GM12878 (cell line): ENCODE measurements at regions not wholly inside any gene's neighbourhood (a gene's known extent, or its start where the extent isn't known, plus 50 kb on each side); places are given as distances from the start of the nearest gene placed in this dataset.
"Not testable (repeated sequence)": the region's sequence is repeated elsewhere in the genome, so short reads cannot be mapped to it uniquely, and the experiment has no call there.

Source experiments
- ATAC-seq: fragments of 200-7000 bp; cut with Tn5 transposase; 3 replicates; pipeline ENCODE4 v1.9.1; 2020; ENCODE audit warnings: mild to moderate bottlenecking, moderate library complexity
- BruUV-seq: library from RNA; stranded (reverse); fragments of 400-500 nt; replicated peaks from 2 replicates; lab custom pipeline; 2021; lab: Mats Ljungman, UMichigan
- CTCF ChIA-PET: fragments of 300-600 bp; sonication (Branson Sonifier 250); formaldehyde crosslinking; extraction: SDS; loops from one replicate; lab custom pipeline; 2021; ENCODE audit warnings: inconsistent platforms; lab: Yijun Ruan, JAX
- POLR2A ChIA-PET: fragments of 350-600 bp; formaldehyde crosslinking; extraction: SDS; loops from one replicate; lab custom pipeline; 2021; ENCODE audit warnings: inconsistent platforms; lab: Charles Lee
- RAD21 ChIA-PET: fragments of 300-600 bp; sonication (Branson Sonifier 250); formaldehyde crosslinking; loops from one replicate; lab custom pipeline; 2023; ENCODE audit warnings: antibody characterized with exemption; ENCODE audit not compliant: unreplicated experiment; lab: Charles Lee
- SMC1A ChIA-PET: fragments of 300-600 bp; sonication (Branson Sonifier 250); formaldehyde crosslinking; loops from one replicate; lab custom pipeline; 2023; ENCODE audit not compliant: unreplicated experiment, uncharacterized antibody; lab: Charles Lee
- DNase-seq: peaks from one replicate; pipeline ENCODE4 v3.0.0-alpha.2; 2011; ENCODE audit warnings: low read depth, low spot score
- FAIRE-seq: peaks from 3 replicates; lab custom pipeline; 2011; peaks lifted over from hg19 to GRCh38; lab: Jason Lieb, UNC
- H2AFZ ChIP-seq: 2 replicates; pipeline ENCODE4 v1.6.0; 2011; ENCODE audit warnings: low read depth, low read length, control low read depth; ENCODE audit not compliant: control insufficient read depth
- H3K27ac ChIP-seq: 2 replicates; pipeline ENCODE4 v1.5.1; 2011; ENCODE audit warnings: control low read depth; ENCODE audit not compliant: control insufficient read depth, insufficient read depth
- H3K27me3 ChIP-seq, 2 experiments: replicated peaks in 1 of 2; 2 replicates each; pipeline versions ENCODE4 v1.6.0 to v1.6.1; 2011; ENCODE audit warnings: low read length in 1 of 2; ENCODE audit not compliant: control insufficient read depth in 2 of 2, insufficient read depth in 2 of 2
- H3K36me3 ChIP-seq, 2 experiments: 2 replicates each; pipeline ENCODE4 v1.5.1; 2011; ENCODE audit warnings: low read length in 1 of 2; ENCODE audit not compliant: control insufficient read depth in 2 of 2, insufficient read depth in 2 of 2
- H3K4me1 ChIP-seq: 2 replicates; pipeline ENCODE4 v1.6.1; 2011; ENCODE audit warnings: mild to moderate bottlenecking, low read length, moderate library complexity, mixed read lengths; ENCODE audit not compliant: control insufficient read depth, insufficient read depth
- H3K4me2 ChIP-seq: 2 replicates; pipeline ENCODE4 v1.6.0; 2011; ENCODE audit warnings: control low read depth; ENCODE audit not compliant: control insufficient read depth, insufficient read depth
- H3K4me3 ChIP-seq: fragments of 200-600 bp; sonication (generic); 2 replicates; pipeline ENCODE4 v1.5.1; 2016
- H3K79me2 ChIP-seq: 2 replicates; pipeline ENCODE4 v1.6.0; 2011; ENCODE audit warnings: low read length; ENCODE audit not compliant: control insufficient read depth, insufficient read depth
- H3K9ac ChIP-seq: 2 replicates; pipeline ENCODE4 v1.8.0; 2011; ENCODE audit warnings: low read length, control low read depth, mixed read lengths; ENCODE audit not compliant: control insufficient read depth, insufficient read depth
- H3K9me3 ChIP-seq: replicated peaks from 3 replicates; pipeline ENCODE4 v1.5.1; 2011; ENCODE audit warnings: mild to moderate bottlenecking, low read length; ENCODE audit not compliant: control insufficient read depth, insufficient read depth
- H4K20me1 ChIP-seq: 2 replicates; pipeline ENCODE4 v1.6.0; 2011; ENCODE audit not compliant: control insufficient read depth, insufficient read depth
- FOS ChIP-seq: IDR thresholded peaks from 3 replicates; pipeline ENCODE4 v1.6.1; 2011; ENCODE audit warnings: borderline replicate concordance; ENCODE audit not compliant: insufficient read length; ENCODE audit errors: extremely low read depth
- MYC ChIP-seq: IDR thresholded peaks from 2 replicates; pipeline ENCODE4 v1.6.1; 2011; ENCODE audit warnings: mild to moderate bottlenecking, low read length, moderate library complexity, inconsistent platforms; ENCODE audit not compliant: insufficient read depth, insufficient replicate concordance, insufficient read length, severe bottlenecking
- SIX5 ChIP-seq: IDR thresholded peaks from 2 replicates; pipeline ENCODE4 v1.6.1; 2011; ENCODE audit warnings: mild to moderate bottlenecking, low read depth, low read length, moderate library complexity; ENCODE audit not compliant: severe bottlenecking
- SMARCA5 ChIP-seq: fragments of 450-650 bp; IDR thresholded peaks from 2 replicates; pipeline ENCODE4 v1.6.1; 2017; ENCODE audit warnings: mild to moderate bottlenecking
- WGBS: methylation state at CpG from one replicate; pipeline ENCODE4 v1.1.6; 2016; ENCODE audit warnings: low lambda C conversion rate; ENCODE audit not compliant: insufficient replicate concordance, insufficient coverage; ENCODE audit errors: missing lambda C conversion rate; 5-methylcytosine and 5-hydroxymethylcytosine counted together
- in situ Hi-C: fragments of 300-500 bp; cut with MboI; formaldehyde crosslinking; loops from 9 replicates; pipeline ENCODE4 v1.14.3; 2018; ENCODE audit warnings: mixed read lengths
- intact Hi-C: fragments of 100-400 bp; cut with micrococcal nuclease; formaldehyde crosslinking; loops from one replicate; pipeline ENCODE4 v1.14.2; 2022; ENCODE audit not compliant: unreplicated experiment

- Histone ChIP-seq H3K27me3 (no peaks in the 10 kb centered on the region), H4K20me1 (no peaks in the 10 kb centered on the region), H3K9me3 (no peaks in the 10 kb centered on the region), H3K9ac (no peak overlapping the region), H2AFZ (no peak overlapping the region), H3K4me1 (no peaks in the 10 kb centered on the region), H3K79me2 (no peaks in the 10 kb centered on the region), H3K4me3 (no peak overlapping the region)
- CTCF ChIA-PET = no interaction called here
- in situ Hi-C loops = no loop called here
- DNase-seq (no peak), ATAC-seq (no peak)
- TF ChIP-seq SMARCA5 (no peak), MYC (no peak), SIX5 (no peak), FOS (no peak)
- TF ChIP-seq, all 136 proteins: peak for 0
- 28% methylated on average over 4 of the region's 4 CpGs for WGBS
- H3K27ac ChIP-seq = no peak overlapping the region
- POLR2A ChIA-PET = no interaction called here
- BruUV-seq = no TSS peak
- H3K36me3 ChIP-seq = no peaks in the 10 kb centered on the region
- SMC1A ChIA-PET = no interaction called here
- no peak overlapping the region for H3K4me2 ChIP-seq
- RAD21 ChIA-PET = no interaction called here
- FAIRE-seq = no peak
- intact Hi-C loops = no loop called here
Observed at GRCh38 chr4:87918314-87919058, 57.0 kb upstream of the SPP1 start.

GRCh38 chr4:87919304-87919703 lies 56.2 kb upstream of the SPP1 start:
- SMC1A ChIA-PET, H3K36me3 ChIP-seq, H3K4me3 ChIP-seq, H2AFZ ChIP-seq, DNase-seq, H3K9me3 ChIP-seq, H3K4me1 ChIP-seq, H3K9ac ChIP-seq, H3K4me2 ChIP-seq, intact Hi-C loops, BruUV-seq, in situ Hi-C loops, H3K27me3 ChIP-seq, RAD21 ChIA-PET, CTCF ChIA-PET, H4K20me1 ChIP-seq, H3K27ac ChIP-seq, H3K79me2 ChIP-seq, ATAC-seq, FAIRE-seq, POLR2A ChIA-PET: not testable (repeated sequence)
- 75% methylated on average over 1 of the region's 1 CpG for WGBS
